Duodenal mucosa (tissue), 2 donors: ENCODE measurements at regions not wholly inside any gene's neighbourhood (a gene's known extent, or its start where the extent isn't known, plus 50 kb on each side); places are given as distances from the start of the nearest gene placed in this dataset.
"Not testable (repeated sequence)": the region's sequence is repeated elsewhere in the genome, so short reads cannot be mapped to it uniquely, and the experiment has no call there.

Experiments used
- H3K27ac ChIP-seq: one replicate; pipeline ENCODE4 v1.7.0; 2013; ENCODE audit warnings: low read depth, low read length
- H3K27me3 ChIP-seq, 2 donors: one replicate each; pipeline ENCODE4 v1.7.0; 2013; ENCODE audit warnings: low read length in 2 of 2, control low read depth in 1 of 2; ENCODE audit not compliant: insufficient read depth in 2 of 2, control insufficient read depth in 1 of 2
- H3K36me3 ChIP-seq, 2 donors: one replicate each; pipeline ENCODE4 v1.7.0; 2013; ENCODE audit warnings: low read length in 2 of 2, control low read depth in 1 of 2; ENCODE audit not compliant: insufficient read depth in 2 of 2, control insufficient read depth in 1 of 2
- H3K4me1 ChIP-seq, 2 donors: one replicate each; pipeline ENCODE4 v1.7.0; 2013; ENCODE audit warnings: low read length in 2 of 2, control low read depth in 1 of 2; ENCODE audit not compliant: insufficient read depth in 2 of 2, control insufficient read depth in 1 of 2
- H3K4me3 ChIP-seq, 2 donors: one replicate each; pipeline ENCODE4 v1.7.0; 2013; ENCODE audit warnings: low read length in 2 of 2, low read depth in 1 of 2
- H3K9ac ChIP-seq, 2 donors: one replicate each; pipeline ENCODE4 v1.7.0; 2013; ENCODE audit warnings: low read length in 2 of 2, low read depth in 1 of 2
- H3K9me3 ChIP-seq, 2 donors: one replicate each; pipeline ENCODE4 v1.7.0; 2013; ENCODE audit warnings: low read length in 2 of 2, control low read depth in 1 of 2; ENCODE audit not compliant: control insufficient read depth in 1 of 2

DNA sequence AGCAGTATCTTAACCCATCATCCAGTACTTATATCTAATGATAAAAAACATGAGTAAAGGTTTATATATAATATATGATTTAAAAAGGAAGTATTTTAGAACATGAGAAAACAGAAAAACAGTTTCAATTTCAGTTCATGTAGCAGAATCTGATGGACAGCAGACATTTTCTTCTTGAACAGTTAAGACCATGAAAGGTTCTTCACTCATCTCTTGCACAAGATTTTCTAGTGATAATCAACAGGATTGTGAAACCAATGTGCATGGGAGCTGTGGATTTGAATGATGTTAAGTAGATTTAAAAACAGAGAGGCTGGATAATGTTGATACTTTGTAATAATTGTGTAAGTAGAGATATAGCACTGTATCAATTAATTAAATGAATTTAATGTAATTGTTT lies 1297.6 kb downstream of the BRINP3 start:
- Histone ChIP-seq H3K27ac (no peak overlapping the region), H3K9me3 (no peaks in the 10 kb centered on the region), H3K4me1 (no peaks in the 10 kb centered on the region), H3K36me3 (no peaks in the 10 kb centered on the region), H3K27me3 (no peaks in the 10 kb centered on the region), H3K9ac (no peak overlapping the region), H3K4me3 (no peak overlapping the region)

DNA sequence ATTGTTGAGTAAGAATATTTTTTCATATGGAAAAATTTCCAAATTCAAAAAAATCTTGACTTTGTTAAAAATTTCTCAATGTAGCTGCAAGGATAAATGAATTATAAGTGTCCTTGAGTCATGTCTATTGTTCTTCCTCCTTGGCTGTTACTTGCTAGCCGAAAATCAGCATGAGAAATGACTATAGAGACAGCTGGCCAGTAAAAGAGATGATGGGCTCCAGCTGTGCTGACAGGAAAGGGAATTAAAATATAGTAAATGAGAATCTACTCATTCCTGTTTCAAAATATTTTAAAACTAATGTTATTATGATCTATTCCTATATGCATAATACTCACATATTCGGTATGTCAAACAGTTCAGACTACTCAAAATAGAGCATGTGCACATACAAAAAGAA lies 1292.6 kb downstream of the BRINP3 start:
- no peaks in the 10 kb centered on the region for H3K27me3 ChIP-seq
- H3K9me3 ChIP-seq: no peaks in the 10 kb centered on the region
- H3K4me3 ChIP-seq: no peak overlapping the region
- H3K9ac ChIP-seq: no peak overlapping the region
- H3K36me3 ChIP-seq: no peaks in the 10 kb centered on the region
- H3K4me1 ChIP-seq: no peaks in the 10 kb centered on the region
- no peak overlapping the region for H3K27ac ChIP-seq

DNA sequence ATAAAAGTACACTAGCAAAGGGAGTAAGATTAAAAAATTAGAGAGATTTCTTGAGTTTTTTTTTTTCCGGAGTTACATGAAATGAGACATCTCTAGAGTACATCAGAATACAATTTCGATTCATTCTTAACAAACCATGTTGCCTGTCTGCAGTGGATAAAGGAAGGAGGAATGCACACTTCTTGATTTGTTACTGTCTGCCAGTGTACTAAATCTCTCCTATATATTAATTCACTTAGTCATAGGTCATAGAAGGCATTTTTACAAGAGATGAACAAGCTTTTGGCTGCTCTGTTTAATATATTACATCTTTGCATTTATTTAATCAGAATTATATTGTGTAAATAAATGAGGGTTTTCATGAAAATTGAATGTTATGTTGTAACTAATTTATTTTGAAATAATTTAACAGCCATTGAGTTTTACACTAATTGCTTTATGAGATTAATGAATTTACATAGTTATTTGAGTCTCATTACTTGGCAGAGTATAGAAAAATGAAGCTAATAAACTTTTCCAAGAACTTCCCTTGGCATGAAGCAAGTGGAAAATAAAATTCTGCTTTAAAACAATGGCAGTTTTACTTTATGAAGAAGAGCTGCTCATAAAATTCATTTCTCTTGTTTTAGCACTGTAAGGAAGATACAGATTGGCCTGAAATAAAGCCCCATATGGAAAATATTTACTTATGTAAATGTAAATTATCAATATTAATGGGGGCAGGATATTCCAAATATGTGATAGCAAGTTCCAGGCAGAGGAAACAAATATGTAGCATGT lies 1284.7 kb downstream of the BRINP3 start:
- no peaks in the 10 kb centered on the region for H3K4me1 ChIP-seq
- H3K9ac ChIP-seq: no peak overlapping the region
- no peak overlapping the region for H3K27ac ChIP-seq
- no peak overlapping the region for H3K4me3 ChIP-seq
- H3K9me3 ChIP-seq: no peaks in the 10 kb centered on the region
- no peaks in the 10 kb centered on the region for H3K36me3 ChIP-seq
- H3K27me3 ChIP-seq: no peaks in the 10 kb centered on the region

DNA sequence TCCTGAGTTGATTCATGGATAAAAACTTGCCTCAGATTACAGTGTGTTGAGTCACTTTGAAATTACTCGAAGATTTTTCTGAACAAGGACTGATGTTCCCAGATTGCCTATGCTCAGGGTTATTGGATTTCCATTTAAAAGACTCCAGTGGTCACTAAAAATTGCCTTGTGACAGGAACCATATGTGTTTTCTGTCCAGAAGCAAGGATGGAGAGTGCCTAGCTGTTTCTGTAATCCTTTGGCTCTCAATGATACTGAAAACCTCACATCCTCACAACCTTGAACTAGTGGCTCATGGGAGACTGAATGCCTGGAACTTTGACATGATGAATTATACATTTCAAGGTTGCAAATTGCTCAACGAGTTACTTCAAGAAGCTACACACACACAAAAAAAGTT lies 1271.8 kb downstream of the BRINP3 start:
- Histone ChIP-seq H3K9me3 (no peaks in the 10 kb centered on the region), H3K9ac (no peak overlapping the region), H3K27ac (no peak overlapping the region), H3K4me1 (no peaks in the 10 kb centered on the region), H3K36me3 (no peaks in the 10 kb centered on the region), H3K4me3 (no peak overlapping the region), H3K27me3 (no peaks in the 10 kb centered on the region)

DNA sequence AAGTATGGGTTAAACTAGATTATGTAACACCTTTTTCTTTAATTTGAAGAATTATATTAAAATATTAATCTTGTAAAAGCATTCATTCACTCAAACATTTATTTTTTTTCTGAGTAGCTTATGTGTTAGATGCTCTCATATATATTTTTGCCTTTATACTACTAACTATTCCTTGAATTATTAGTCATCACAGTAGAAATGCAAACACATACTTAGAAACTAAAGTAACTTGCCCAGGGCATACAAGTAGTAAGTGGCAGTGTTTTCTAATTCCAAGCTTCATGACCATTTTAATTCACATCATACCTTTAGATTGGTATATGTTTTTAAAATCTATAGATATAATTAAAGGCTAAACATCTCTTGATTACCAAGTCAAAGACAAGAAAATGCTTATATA lies 1271.0 kb downstream of the BRINP3 start:
- Histone ChIP-seq H3K36me3 (no peaks in the 10 kb centered on the region), H3K9ac (no peak overlapping the region), H3K27ac (no peak overlapping the region), H3K9me3 (no peaks in the 10 kb centered on the region), H3K27me3 (no peaks in the 10 kb centered on the region), H3K4me3 (no peak overlapping the region), H3K4me1 (no peaks in the 10 kb centered on the region)

DNA sequence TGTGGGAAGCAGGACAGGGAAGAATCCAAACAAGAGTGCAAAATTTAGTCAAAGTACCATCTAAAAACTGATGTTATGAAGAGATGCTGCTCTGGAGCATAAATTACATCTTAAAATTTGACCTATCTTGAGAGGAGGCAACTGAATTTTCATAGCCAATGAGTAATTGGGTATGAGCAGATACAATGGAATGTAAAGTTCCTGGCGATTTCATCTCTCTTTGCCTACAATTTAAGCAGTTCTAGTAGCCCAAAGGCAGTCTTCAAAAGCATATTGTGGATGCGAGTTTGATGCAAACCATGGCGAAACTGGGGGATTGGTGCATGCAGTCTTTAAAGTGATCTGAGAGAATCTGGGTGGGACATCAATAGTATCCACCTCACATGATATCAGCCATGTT lies 1265.9 kb downstream of the BRINP3 start:
- no peak overlapping the region for H3K4me3 ChIP-seq
- H3K36me3 ChIP-seq: no peaks in the 10 kb centered on the region
- H3K4me1 ChIP-seq: no peaks in the 10 kb centered on the region
- H3K9ac ChIP-seq: no peak overlapping the region
- no peak overlapping the region for H3K27ac ChIP-seq
- no peaks in the 10 kb centered on the region for H3K27me3 ChIP-seq
- H3K9me3 ChIP-seq: no peaks in the 10 kb centered on the region

DNA sequence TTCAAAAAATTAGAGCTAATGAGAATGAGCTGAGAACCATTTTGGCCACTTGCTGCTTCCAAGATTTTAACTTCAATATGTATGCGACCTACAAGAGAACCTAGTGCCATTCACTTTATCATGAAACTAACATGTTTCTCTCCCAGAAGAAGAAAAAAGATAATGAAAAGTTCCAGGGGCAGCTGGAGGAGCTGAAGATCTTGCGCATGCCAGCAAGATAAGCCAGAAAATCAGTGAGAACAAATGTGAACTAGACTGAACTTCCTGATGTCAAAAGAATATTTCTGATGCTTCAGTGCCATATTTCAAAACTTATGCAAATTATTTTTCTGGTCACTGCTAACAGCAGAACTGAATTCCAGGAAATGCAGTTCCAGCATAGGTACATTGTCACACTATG lies 1265.1 kb downstream of the BRINP3 start:
- Histone ChIP-seq H3K9me3 (no peaks in the 10 kb centered on the region), H3K27me3 (no peaks in the 10 kb centered on the region), H3K4me3 (no peak overlapping the region), H3K4me1 (no peaks in the 10 kb centered on the region), H3K27ac (no peak overlapping the region), H3K36me3 (no peaks in the 10 kb centered on the region), H3K9ac (no peak overlapping the region)

DNA sequence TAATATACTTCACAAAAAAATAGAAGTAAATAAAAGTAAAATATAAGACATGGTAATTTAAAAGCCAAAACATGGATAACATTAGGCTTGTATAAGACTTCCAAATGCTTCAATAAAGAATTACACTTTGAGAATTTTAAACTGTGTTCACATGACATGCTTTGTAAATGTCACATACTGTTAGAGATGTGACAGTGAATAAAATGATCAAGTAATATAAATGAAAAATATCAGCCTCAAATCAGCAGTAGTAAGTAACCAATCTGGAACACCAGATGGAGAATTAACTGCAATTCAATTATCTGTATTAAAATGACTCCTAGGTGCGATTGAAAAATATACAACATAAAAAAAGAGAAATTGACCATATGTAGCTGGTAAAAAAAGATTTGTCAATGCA lies 1260.8 kb downstream of the BRINP3 start:
- H3K9me3 ChIP-seq: no peaks in the 10 kb centered on the region
- no peak overlapping the region for H3K9ac ChIP-seq
- H3K27ac ChIP-seq: no peak overlapping the region
- no peaks in the 10 kb centered on the region for H3K27me3 ChIP-seq
- no peaks in the 10 kb centered on the region for H3K36me3 ChIP-seq
- no peak overlapping the region for H3K4me3 ChIP-seq
- H3K4me1 ChIP-seq: no peaks in the 10 kb centered on the region

DNA sequence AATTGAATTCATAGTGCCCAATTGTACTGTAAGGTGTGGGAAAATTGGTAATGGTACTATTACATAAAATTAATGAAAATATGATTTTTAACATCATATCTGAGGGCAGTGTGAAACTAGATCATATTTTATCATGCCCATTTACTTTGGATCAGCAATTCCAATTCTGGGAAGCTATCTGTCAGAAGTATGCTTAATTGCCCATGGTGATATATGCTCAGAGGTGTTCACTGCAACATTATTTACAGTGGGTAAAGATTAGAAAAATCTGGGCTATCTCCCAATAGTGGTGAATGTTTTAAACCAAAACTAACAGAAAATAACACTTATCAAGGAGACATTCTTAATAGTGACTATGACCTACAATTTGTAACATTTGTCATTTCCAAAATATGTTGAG lies 1260.0 kb downstream of the BRINP3 start:
- no peak overlapping the region for H3K27ac ChIP-seq
- H3K27me3 ChIP-seq: no peaks in the 10 kb centered on the region
- H3K36me3 ChIP-seq: no peaks in the 10 kb centered on the region
- H3K9me3 ChIP-seq: no peaks in the 10 kb centered on the region
- no peak overlapping the region for H3K4me3 ChIP-seq
- H3K4me1 ChIP-seq: no peaks in the 10 kb centered on the region
- H3K9ac ChIP-seq: no peak overlapping the region

DNA sequence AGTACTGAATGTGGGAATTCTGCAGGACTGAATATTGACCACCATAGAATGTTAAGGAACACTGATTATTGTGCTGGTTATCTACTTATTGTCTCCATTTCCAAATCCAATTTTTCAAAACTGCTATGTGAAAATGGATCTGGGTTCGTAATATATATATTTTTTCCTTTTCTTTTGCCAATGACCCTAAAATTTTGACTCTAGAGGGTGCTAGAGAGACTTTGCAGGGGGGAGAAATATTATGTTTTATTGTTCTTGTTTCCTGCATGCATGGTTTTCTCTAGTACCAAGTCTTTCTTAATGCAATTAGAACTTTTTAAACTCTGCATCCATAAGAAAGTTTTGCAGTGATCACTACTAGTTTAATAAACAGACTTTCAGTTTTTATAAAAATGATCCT lies 1256.9 kb downstream of the BRINP3 start:
- Histone ChIP-seq H3K9me3 (no peaks in the 10 kb centered on the region), H3K36me3 (no peaks in the 10 kb centered on the region)

DNA sequence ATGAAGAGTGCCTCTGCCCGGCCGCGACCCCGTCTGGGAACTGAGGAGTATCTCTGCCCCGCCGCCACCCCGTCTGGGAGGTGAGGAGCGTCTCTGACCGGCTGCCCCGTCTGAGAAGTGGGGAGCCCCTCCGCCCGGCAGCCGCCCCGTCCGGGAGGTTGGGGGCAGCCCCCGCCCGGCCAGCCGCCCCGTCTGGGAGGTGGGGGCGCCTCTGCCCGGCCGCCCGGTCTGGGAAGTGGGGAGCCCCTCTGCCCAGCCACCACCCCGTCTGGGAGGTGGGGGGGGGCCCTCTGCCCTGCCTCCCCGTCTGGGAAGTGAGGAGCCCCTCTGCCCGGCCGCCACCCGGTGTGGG lies 1251.9 kb downstream of the BRINP3 start:
- H3K27me3 ChIP-seq, H3K27ac ChIP-seq, H3K4me1 ChIP-seq, H3K4me3 ChIP-seq, H3K36me3 ChIP-seq, H3K9me3 ChIP-seq, H3K9ac ChIP-seq: not testable (repeated sequence)

More for the DNA sequence above, 1256.9 kb downstream of the BRINP3 start:
- Histone ChIP-seq H3K27ac (no peak overlapping the region), H3K27me3 (no peaks in the 10 kb centered on the region), H3K4me3 (no peak overlapping the region), H3K9ac (no peak overlapping the region), H3K4me1 (no peaks in the 10 kb centered on the region)
